ENCODE measurements at regions not wholly inside any gene's neighbourhood (a gene's known extent, or its start where the extent isn't known, plus 50 kb on each side); places are given as distances from the start of the nearest gene placed in this dataset.
"Not testable (repeated sequence)": the region's sequence is repeated elsewhere in the genome, so short reads cannot be mapped to it uniquely, and the experiment has no call there.

DNA sequence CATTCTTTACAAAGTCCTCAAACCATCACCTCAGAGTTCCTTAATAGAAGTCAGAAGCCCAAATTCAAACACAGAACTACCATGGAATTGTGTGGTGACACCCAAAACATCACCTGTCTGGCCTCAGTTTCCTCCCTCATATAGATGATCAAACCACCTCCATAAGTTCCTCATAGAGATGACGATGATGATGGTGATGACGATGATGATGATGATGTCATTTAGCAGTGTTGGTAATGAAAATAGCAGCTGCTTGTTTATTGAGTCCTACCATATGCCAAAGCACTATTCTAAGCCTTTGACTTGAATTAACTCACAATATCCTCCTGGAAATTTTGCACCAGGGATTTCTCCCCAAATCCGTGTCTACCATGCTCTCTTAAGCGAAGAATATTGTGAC is 139.9 kb downstream of the PROX1 start:
- no peak for DNase-seq (ENCODE audit: low read depth)
- H3K4me3 ChIP-seq (ENCODE audit: control insufficient read depth, low read depth, low read length), result no peak overlapping the region
- TF ChIP-seq, protein P1, sequence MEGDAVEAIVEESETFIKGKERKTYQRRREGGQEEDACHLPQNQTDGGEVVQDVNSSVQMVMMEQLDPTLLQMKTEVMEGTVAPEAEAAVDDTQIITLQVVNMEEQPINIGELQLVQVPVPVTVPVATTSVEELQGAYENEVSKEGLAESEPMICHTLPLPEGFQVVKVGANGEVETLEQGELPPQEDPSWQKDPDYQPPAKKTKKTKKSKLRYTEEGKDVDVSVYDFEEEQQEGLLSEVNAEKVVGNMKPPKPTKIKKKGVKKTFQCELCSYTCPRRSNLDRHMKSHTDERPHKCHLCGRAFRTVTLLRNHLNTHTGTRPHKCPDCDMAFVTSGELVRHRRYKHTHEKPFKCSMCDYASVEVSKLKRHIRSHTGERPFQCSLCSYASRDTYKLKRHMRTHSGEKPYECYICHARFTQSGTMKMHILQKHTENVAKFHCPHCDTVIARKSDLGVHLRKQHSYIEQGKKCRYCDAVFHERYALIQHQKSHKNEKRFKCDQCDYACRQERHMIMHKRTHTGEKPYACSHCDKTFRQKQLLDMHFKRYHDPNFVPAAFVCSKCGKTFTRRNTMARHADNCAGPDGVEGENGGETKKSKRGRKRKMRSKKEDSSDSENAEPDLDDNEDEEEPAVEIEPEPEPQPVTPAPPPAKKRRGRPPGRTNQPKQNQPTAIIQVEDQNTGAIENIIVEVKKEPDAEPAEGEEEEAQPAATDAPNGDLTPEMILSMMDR (IDR thresholded peaks at IDR 0.05; ENCODE audit: control insufficient read depth, insufficient read depth, low read depth, low read length, missing control alignments), result no peak

DNA sequence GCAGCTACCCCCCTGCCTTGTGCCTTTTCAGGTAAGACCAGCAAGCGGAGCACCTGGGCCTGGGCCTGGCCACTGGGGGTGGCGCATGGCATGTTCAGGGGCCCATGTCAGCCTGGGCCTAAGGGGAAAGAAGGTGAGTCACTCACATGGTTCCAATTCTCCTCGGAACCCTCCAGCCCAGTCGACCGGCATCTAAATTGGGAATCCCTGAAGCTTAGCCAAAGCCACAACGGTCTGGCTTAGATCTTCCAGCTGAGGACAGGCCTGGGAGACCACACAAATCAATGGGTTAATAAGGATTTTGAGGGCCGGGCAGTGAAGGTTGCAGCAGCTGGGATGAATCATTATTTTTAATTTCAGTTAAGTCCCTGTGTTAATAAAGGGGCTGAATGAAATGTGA is 145.1 kb upstream of the SMYD2 start:
- TF ChIP-seq, protein P1 (IDR thresholded peaks at IDR 0.05; ENCODE audit: control insufficient read depth, insufficient read depth, low read depth, low read length, missing control alignments), result no peak
- H3K4me3 ChIP-seq (ENCODE audit: control insufficient read depth, low read depth, low read length), result no peak overlapping the region
- DNase-seq (ENCODE audit: low read depth), result no peak

DNA sequence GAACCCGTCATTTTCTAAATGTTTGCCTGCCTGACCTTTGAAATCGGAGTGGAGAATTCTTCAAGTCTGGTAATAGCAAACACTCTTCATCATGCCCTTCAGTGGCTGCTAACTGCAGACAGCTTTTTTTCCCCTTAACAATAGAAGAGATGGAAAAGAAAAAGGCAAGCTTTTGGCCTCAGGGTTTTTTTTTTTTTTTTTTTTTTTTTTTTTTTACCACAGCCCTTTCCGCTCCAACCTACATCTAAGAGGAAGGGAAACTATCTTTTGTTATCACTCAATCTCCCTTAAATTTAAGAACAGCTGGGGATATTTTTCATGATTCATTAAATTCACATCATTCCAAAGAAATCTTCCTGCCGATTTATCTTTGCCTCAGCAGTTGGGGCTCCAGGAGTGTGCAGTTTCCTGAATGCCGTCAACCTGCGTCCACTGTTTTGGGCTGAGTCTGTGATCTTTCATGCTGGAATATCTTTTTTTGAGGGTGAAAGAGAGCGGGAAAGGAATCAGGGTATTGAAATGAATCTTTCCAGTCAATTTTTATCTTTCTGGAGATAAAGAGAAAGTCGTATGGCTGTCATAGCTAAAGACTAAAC is 144.5 kb upstream of the SMYD2 start:
- no peak overlapping the region for H3K4me3 ChIP-seq (ENCODE audit: control insufficient read depth, low read depth, low read length)
- no peak for DNase-seq (ENCODE audit: low read depth)
- TF ChIP-seq, protein P1 (IDR thresholded peaks at IDR 0.05; ENCODE audit: control insufficient read depth, insufficient read depth, low read depth, low read length, missing control alignments), result no peak

DNA sequence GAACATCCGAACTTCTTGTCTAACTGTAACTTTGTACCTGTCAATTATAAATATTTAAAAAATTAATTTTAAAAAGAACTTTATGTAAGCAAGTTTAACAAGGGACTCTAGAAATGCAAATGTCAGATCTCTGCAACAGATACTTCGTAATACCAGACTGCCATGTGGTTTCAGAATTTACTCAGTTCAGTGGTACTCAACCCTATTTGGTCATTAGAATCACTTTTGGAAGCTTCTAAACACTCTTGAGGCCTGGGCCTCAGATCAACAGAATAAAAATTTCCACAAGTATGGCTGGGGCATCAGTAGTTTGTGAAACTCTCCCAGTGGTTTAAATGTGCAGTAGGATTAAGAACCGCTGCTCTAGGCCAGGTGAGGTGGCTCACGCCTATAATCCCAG is 139.5 kb upstream of the SMYD2 start:
- H3K4me3 ChIP-seq (ENCODE audit: control insufficient read depth, low read depth, low read length), result no peak overlapping the region
- TF ChIP-seq, protein P1 (IDR thresholded peaks at IDR 0.05; ENCODE audit: control insufficient read depth, insufficient read depth, low read depth, low read length, missing control alignments), result no peak
- DNase-seq (ENCODE audit: low read depth), result no peak

DNA sequence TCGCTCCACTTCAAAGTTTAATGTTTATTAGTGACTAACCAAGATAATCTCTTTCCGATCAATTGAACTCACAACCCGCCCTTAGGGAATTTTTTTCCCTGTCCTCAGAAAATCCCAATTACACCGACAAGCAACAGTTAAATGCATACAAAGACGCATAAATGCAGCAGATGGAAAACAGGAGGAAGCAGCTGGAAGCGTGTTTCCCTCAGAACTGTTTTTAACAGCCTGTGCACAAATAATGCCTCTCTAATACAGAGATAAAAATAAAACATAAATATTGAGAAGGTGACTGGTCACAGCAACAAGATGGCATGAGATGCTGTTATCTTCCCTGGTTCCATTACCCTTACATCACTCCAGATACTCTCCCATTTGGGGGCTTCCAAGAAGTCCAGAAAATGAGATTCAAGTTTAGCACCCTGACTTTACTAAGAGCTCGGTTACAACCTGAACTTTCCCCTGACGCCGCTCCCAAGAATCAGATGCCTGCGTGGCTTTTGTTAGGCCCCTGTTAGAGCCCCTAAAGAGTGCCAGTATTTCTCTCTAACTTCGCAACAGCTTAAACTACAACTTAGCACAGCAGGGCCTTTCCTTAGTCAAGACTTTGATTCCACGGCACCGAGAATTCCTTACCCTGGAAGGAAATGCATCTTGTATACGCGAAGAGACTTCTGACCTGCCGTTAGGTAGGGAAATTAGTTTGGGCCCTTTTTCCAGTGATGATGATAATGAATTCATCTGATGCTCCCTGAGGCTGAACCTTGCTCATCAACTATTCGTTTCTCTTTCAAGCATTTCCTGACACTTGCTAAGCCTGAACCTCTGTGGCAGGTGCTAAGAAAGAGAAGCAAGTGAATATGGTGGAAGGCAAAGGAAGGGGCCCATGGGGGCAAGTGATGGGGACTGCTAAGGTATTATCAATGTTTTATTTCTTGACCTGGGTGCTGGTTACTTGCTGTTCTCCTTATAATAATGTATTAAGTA is 137.7 kb upstream of the SMYD2 start:
- TF ChIP-seq, protein P1 (IDR thresholded peaks at IDR 0.05; ENCODE audit: control insufficient read depth, insufficient read depth, low read depth, low read length, missing control alignments), result no peak
- DNase-seq (ENCODE audit: low read depth), result no peak
- no peak overlapping the region for H3K4me3 ChIP-seq (ENCODE audit: control insufficient read depth, low read depth, low read length)

DNA sequence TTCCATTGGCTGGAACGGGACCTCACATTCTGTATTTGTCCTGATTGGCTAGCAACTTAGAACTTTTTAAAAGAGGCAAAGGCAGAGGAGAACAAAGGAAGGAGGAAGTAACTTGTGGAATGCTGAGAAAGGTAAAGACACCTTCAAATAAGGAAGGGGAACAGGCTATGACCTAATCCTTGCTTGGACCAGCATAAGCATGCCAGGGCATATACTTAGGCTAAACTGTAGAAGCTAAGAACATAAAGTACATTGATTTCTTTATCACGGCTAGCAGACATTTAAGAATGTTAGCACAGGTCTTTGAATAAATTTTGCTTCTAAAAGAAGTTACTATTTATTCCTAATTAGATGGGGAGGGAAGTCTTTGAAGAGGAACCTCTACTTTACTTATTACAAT is 136.4 kb upstream of the SMYD2 start:
- H3K4me3 ChIP-seq (ENCODE audit: control insufficient read depth, low read depth, low read length); DNase-seq (ENCODE audit: low read depth): not testable (repeated sequence)

DNA sequence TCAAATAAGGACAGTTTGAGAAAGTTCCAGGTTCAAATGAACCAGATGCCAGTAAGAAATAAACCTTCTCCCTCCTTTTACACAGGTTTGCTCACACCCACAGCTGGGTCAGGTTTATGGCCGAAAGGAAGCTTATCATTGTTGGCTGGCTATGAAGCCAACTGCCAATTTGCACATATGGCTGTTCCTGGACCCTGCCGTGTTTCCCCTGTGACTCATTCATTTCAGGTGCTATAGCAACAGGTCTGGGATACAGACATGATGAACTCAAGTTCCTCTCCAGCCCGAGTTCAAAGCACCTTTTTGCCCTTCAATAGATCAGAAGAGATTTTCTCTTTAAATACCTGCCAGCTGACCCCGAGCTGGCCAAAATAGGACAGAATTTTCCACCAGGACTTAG is 134.4 kb upstream of the SMYD2 start:
- H3K4me3 ChIP-seq (ENCODE audit: control insufficient read depth, low read depth, low read length), result no peak overlapping the region
- no peak for DNase-seq (ENCODE audit: low read depth)
- TF ChIP-seq, protein P1 (IDR thresholded peaks at IDR 0.05; ENCODE audit: control insufficient read depth, insufficient read depth, low read depth, low read length, missing control alignments), result no peak

Data from AG09309 (cell line).